PC-9 (cell line): ENCODE measurements at regions not wholly inside any gene's neighbourhood (a gene's known extent, or its start where the extent isn't known, plus 50 kb on each side); places are given as distances from the start of the nearest gene placed in this dataset.

Experiments
- BruUV-seq: library from RNA; stranded (reverse); fragments of 400-500 nt; replicated peaks from 2 replicates; lab custom pipeline; 2021; lab: Mats Ljungman, UMichigan
- CTCF ChIA-PET: fragments of 300-600 bp; sonication (Branson Sonifier 250); formaldehyde crosslinking; loops from one replicate; lab custom pipeline; 2022; ENCODE audit warnings: antibody characterized with exemption; lab: Charles Lee
- POLR2A ChIA-PET: fragments of 300-600 bp; sonication (Branson Sonifier 250); formaldehyde crosslinking; loops from one replicate; lab custom pipeline; 2022; ENCODE audit warnings: antibody characterized with exemption; ENCODE audit not compliant: unreplicated experiment; lab: Charles Lee
- DNase-seq, 2 experiments: peaks; one replicate each; pipeline versions ENCODE4 v3.0.0 to v3.0.0-alpha.2; 2015 to 2022; ENCODE audit warnings: mixed read lengths in 1 of 2
- H2AFZ ChIP-seq: fragments of 200-600 bp; sonication (generic); 2 replicates; pipeline ENCODE4 v1.8.1; 2017; ENCODE audit warnings: antibody characterized with exemption
- H3F3A ChIP-seq: fragments of 200-600 bp; sonication (generic); 2 replicates; pipeline ENCODE4 v1.8.1; 2017; ENCODE audit warnings: antibody characterized with exemption, mild to moderate bottlenecking, low read depth; ENCODE audit not compliant: insufficient read depth
- H3K27ac ChIP-seq: fragments of 200-600 bp; sonication (generic); 2 replicates; pipeline ENCODE4 v1.6.1; 2016; ENCODE audit warnings: mixed run types
- H3K27me3 ChIP-seq: fragments of 200-600 bp; sonication (generic); 2 replicates; pipeline ENCODE4 v1.6.1; 2016; ENCODE audit warnings: low read depth, mixed run types; ENCODE audit not compliant: insufficient read depth
- H3K36me3 ChIP-seq: fragments of 200-600 bp; sonication (generic); 2 replicates; pipeline ENCODE4 v1.6.1; 2016; ENCODE audit warnings: low read depth, mixed run types
- H3K4me1 ChIP-seq: fragments of 200-600 bp; sonication (generic); replicated peaks from 2 replicates; pipeline ENCODE4 v1.6.1; 2016; ENCODE audit warnings: mixed run types; ENCODE audit not compliant: insufficient read depth
- H3K4me2 ChIP-seq: fragments of 200-600 bp; sonication (generic); 2 replicates; pipeline ENCODE4 v1.6.1; 2017; ENCODE audit warnings: mixed run types
- H3K4me3 ChIP-seq: fragments of 200-600 bp; sonication (generic); 2 replicates; pipeline ENCODE4 v1.6.1; 2016; ENCODE audit warnings: mixed run types
- H3K79me2 ChIP-seq: fragments of 200-600 bp; sonication (generic); 2 replicates; pipeline ENCODE4 v1.6.1; 2017; ENCODE audit warnings: low read depth, mixed run types
- H3K9me2 ChIP-seq: fragments of 200-600 bp; sonication (generic); 2 replicates; pipeline ENCODE4 v1.8.1; 2017; ENCODE audit warnings: mild to moderate bottlenecking; ENCODE audit not compliant: insufficient read depth
- H3K9me3 ChIP-seq: fragments of 200-600 bp; sonication (generic); 2 replicates; pipeline ENCODE4 v1.8.1; 2016; ENCODE audit warnings: low read depth; ENCODE audit not compliant: insufficient read depth
- H4K20me1 ChIP-seq: fragments of 200-600 bp; sonication (generic); 2 replicates; pipeline ENCODE4 v1.8.1; 2017; ENCODE audit not compliant: insufficient read depth
- CTCF ChIP-seq: fragments of 200-600 bp; sonication (generic); conservative IDR thresholded peaks from 2 replicates; pipeline ENCODE4 v1.6.1; 2017; ENCODE audit warnings: mixed run types, antibody characterized with exemption, mild to moderate bottlenecking, moderate library complexity
- EZH2 ChIP-seq: fragments of 200-600 bp; sonication (generic); IDR thresholded peaks from 2 replicates; pipeline ENCODE4 v1.8.0; 2017; ENCODE audit warnings: antibody characterized with exemption, low read depth
- intact Hi-C: fragments of 100-400 bp; cut with micrococcal nuclease; formaldehyde crosslinking; loops from one replicate; pipeline ENCODE4 v1.10.0; 2022; ENCODE audit not compliant: unreplicated experiment

- Histone ChIP-seq H3K9me3 (no peaks in the 10 kb centered on the region), H3K4me1 (no peaks in the 10 kb centered on the region), H3K27ac (no peak overlapping the region), H3K4me3 (no peak overlapping the region), H3F3A (no peaks in the 10 kb centered on the region), H3K9me2 (no peaks in the 10 kb centered on the region), H3K4me2 (no peak overlapping the region), H4K20me1 (no peaks in the 10 kb centered on the region), H2AFZ (no peak overlapping the region), H3K27me3 (peaks cover 78% of the 10 kb centered on the region), H3K79me2 (no peaks in the 10 kb centered on the region), H3K36me3 (no peaks in the 10 kb centered on the region)
- ChIA-PET POLR2A (no interaction called here), CTCF (no interaction called here)
- no peak for TF ChIP-seq EZH2
- TF ChIP-seq CTCF = no peak
- no peak for DNase-seq
- intact Hi-C loops = no loop called here
- BruUV-seq = no TSS peak
These were observed 264.3 kb downstream of the MIAT start for GRCh38 chr22:26921726-26922125.

- H4K20me1 ChIP-seq = no peaks in the 10 kb centered on the region
- H3K4me3 ChIP-seq = no peak overlapping the region
- H3K4me2 ChIP-seq = no peak overlapping the region
- H3K79me2 ChIP-seq = no peaks in the 10 kb centered on the region
- H3K36me3 ChIP-seq = no peaks in the 10 kb centered on the region
- no TSS peak for BruUV-seq
- peaks cover 78% of the 10 kb centered on the region for H3K27me3 ChIP-seq
- H3K9me3 ChIP-seq = no peaks in the 10 kb centered on the region
- TF ChIP-seq CTCF (no peak), EZH2 (no peak)
- no peaks in the 10 kb centered on the region for H3K9me2 ChIP-seq
- H3F3A ChIP-seq = no peaks in the 10 kb centered on the region
- CTCF ChIA-PET = no interaction called here
- no peak for DNase-seq
- no peaks in the 10 kb centered on the region for H3K4me1 ChIP-seq
- no peak overlapping the region for H3K27ac ChIP-seq
- intact Hi-C loops = no loop called here
- POLR2A ChIA-PET = no interaction called here
- no peak overlapping the region for H2AFZ ChIP-seq
These were observed 265.4 kb downstream of the MIAT start for GRCh38 chr22:26922806-26923205.

- H3K4me3 ChIP-seq = no peak overlapping the region
- H3F3A ChIP-seq = no peaks in the 10 kb centered on the region
- BruUV-seq = no TSS peak
- H3K36me3 ChIP-seq = no peaks in the 10 kb centered on the region
- no peaks in the 10 kb centered on the region for H3K9me2 ChIP-seq
- H2AFZ ChIP-seq = no peak overlapping the region
- intact Hi-C loops = no loop called here
- H3K9me3 ChIP-seq = no peaks in the 10 kb centered on the region
- ChIA-PET POLR2A (no interaction called here), CTCF (no interaction called here)
- no peak for DNase-seq
- peaks cover 81% of the 10 kb centered on the region for H3K27me3 ChIP-seq
- no peaks in the 10 kb centered on the region for H4K20me1 ChIP-seq
- H3K79me2 ChIP-seq = no peaks in the 10 kb centered on the region
- TF ChIP-seq EZH2 = no peak
- TF ChIP-seq CTCF = no peak
- H3K27ac ChIP-seq = no peak overlapping the region
- H3K4me1 ChIP-seq = no peaks in the 10 kb centered on the region
- H3K4me2 ChIP-seq = no peak overlapping the region
These were observed 266.1 kb downstream of the MIAT start for GRCh38 chr22:26923531-26923930.
